ENCODE measurements at regions not wholly inside any gene's neighbourhood (a gene's known extent, or its start where the extent isn't known, plus 50 kb on each side); places are given as distances from the start of the nearest gene placed in this dataset.

- CTCF ChIA-PET = interaction anchor here (0.6 to 1.5 kb wide), 8 partner anchors 9 to 90 kb away, joined by 3 to 6 read pairs (median 4); no protein-coding TSS in a partner anchor
- no peak overlapping the region for H3K4me3 ChIP-seq
- FAIRE-seq = no peak
Observed at GRCh38 chr9:109969573-109970237, 189.7 kb downstream of the PALM2AKAP2 start.

GRCh38 chr9:109971226-109971625, 191.2 kb downstream of the PALM2AKAP2 start:
- DNase-seq (ENCODE audit: low read depth in 1 of 2, low spot score in 1 of 2) (no peak), FAIRE-seq (no peak), ATAC-seq (no peak)
- no peak overlapping the region for H3K4me3 ChIP-seq
- CTCF ChIA-PET = interaction anchor here (1.0 to 1.4 kb wide), 5 partner anchors 8 to 397 kb away, joined by 3 to 5 read pairs (median 4); no protein-coding TSS in a partner anchor
- H3K4me1 ChIP-seq = no peaks in the 10 kb centered on the region
- TF ChIP-seq JUNB (IDR thresholded peaks at IDR 0.05) = no peak
- no peak for TF ChIP-seq TFCP2L1 (CRISPR knock-in tag; IDR thresholded peaks at IDR 0.05)
- TF ChIP-seq CBX2 (IDR thresholded peaks at IDR 0.05; ENCODE audit: borderline replicate concordance, low read depth) = no peak
- TF ChIP-seq SREBF2 (IDR thresholded peaks at IDR 0.05) = no peak
- no peak for TF ChIP-seq EHF (CRISPR knock-in tag; IDR thresholded peaks at IDR 0.05)
- TF ChIP-seq FOSB (CRISPR knock-in tag; IDR thresholded peaks at IDR 0.05) = no peak
- TF ChIP-seq HEYL (CRISPR knock-in tag; IDR thresholded peaks at IDR 0.05) = no peak
- no peak for TF ChIP-seq TP53 (CRISPR knock-in tag; IDR thresholded peaks at IDR 0.05)
- POLR2A ChIA-PET = no interaction called here
- WGBS (ENCODE audit: missing lambda C conversion rate) = 81% methylated on average over 5 of the region's 5 CpGs
- H3K9me3 ChIP-seq = no peaks in the 10 kb centered on the region
- H3K4me2 ChIP-seq = no peak overlapping the region
- no peak overlapping the region for H3K27ac ChIP-seq

More at GRCh38 chr9:109969573-109970237, 189.7 kb downstream of the PALM2AKAP2 start:
- no peak for TF ChIP-seq RNF2 (IDR thresholded peaks at IDR 0.05; ENCODE audit: borderline replicate concordance, low read depth)
- no peak for TF ChIP-seq HOXB5 (CRISPR knock-in tag; IDR thresholded peaks at IDR 0.05)
- TF ChIP-seq HOXA7 (CRISPR knock-in tag; IDR thresholded peaks at IDR 0.05) = no peak
- TF ChIP-seq BHLHE40 (IDR thresholded peaks at IDR 0.05; ENCODE audit: low read depth, low read length) = no peak
- TF ChIP-seq MYC (IDR thresholded peaks at IDR 0.05; ENCODE audit: borderline replicate concordance, low read length) = no peak
- no peak for TF ChIP-seq MAX (IDR thresholded peaks at IDR 0.05)
- TF ChIP-seq NFE2L2 (conservative IDR thresholded peaks at IDR 0.05; ENCODE audit: low read length) = no peak
- TF ChIP-seq TP53 (CRISPR knock-in tag; IDR thresholded peaks at IDR 0.05) = no peak
- no peak for TF ChIP-seq USF2 (IDR thresholded peaks at IDR 0.05)
- TF ChIP-seq HOXB13 (CRISPR knock-in tag; IDR thresholded peaks at IDR 0.05; ENCODE audit: low read depth) = no peak
- no peak for TF ChIP-seq KDM1A (IDR thresholded peaks at IDR 0.05; ENCODE audit: low read depth)
- no peak for TF ChIP-seq SREBF2 (IDR thresholded peaks at IDR 0.05)
- no peak for TF ChIP-seq CBX8 (IDR thresholded peaks at IDR 0.05)
- TF ChIP-seq MAZ (IDR thresholded peaks at IDR 0.05; ENCODE audit: borderline replicate concordance, low read depth, low read length) = no peak
- TF ChIP-seq RCOR1 (IDR thresholded peaks at IDR 0.05; ENCODE audit: low read depth, low read length) = no peak
- TF ChIP-seq E2F6 (IDR thresholded peaks at IDR 0.05; ENCODE audit: borderline replicate concordance, low read depth) = no peak
- no peak for TF ChIP-seq ZNF302 (CRISPR knock-in tag; IDR thresholded peaks at IDR 0.05)
- TF ChIP-seq SMC3 (IDR thresholded peaks at IDR 0.05) = no peak
- TF ChIP-seq ZSCAN20 (CRISPR knock-in tag; IDR thresholded peaks at IDR 0.05) = no peak
- no peak for TF ChIP-seq HEYL (CRISPR knock-in tag; IDR thresholded peaks at IDR 0.05)
- DNase-seq (ENCODE audit: low read depth in 1 of 2, low spot score in 1 of 2) = no peak
- no peaks in the 10 kb centered on the region for H3K9me3 ChIP-seq
- POLR2A ChIA-PET = no interaction called here
- no peak overlapping the region for H3K27ac ChIP-seq
- WGBS (ENCODE audit: missing lambda C conversion rate) = no CpG with 5 or more reads among the region's 1 CpG
- no peak overlapping the region for H3K4me2 ChIP-seq
- peak in 1 of 2 experiments; percentile 15; a peak in 1 of 6 replicates for ATAC-seq
- no peaks in the 10 kb centered on the region for H3K4me1 ChIP-seq

Data from A549 (cell line).